Activated CD8-positive, alpha-beta T cell treated with anti-CD3 and anti-CD28 coated beads for 36 hours (primary cell): ENCODE measurements at regions not wholly inside any gene's neighbourhood (a gene's known extent, or its start where the extent isn't known, plus 50 kb on each side); places are given as distances from the start of the nearest gene placed in this dataset.
"Not testable (repeated sequence)": the region's sequence is repeated elsewhere in the genome, so short reads cannot be mapped to it uniquely, and the experiment has no call there.

Experiments
- ATAC-seq: fragments of 200-7000 bp; cut with Tn5 transposase; one replicate; pipeline ENCODE4 v1.10.0; 2021; ENCODE audit warnings: mild to moderate bottlenecking, moderate library complexity
- CTCF ChIA-PET: fragments of 350-600 bp; sonication (Branson Sonifier 250); formaldehyde crosslinking; loops from one replicate; lab custom pipeline; 2021; ENCODE audit warnings: antibody characterized with exemption; lab: Charles Lee
- POLR2A ChIA-PET: fragments of 350-600 bp; sonication (Branson Sonifier 250); formaldehyde crosslinking; loops from one replicate; lab custom pipeline; 2021; ENCODE audit warnings: antibody characterized with exemption; lab: Charles Lee
- DNase-seq: peaks from one replicate; pipeline ENCODE4 v3.0.0-alpha.2; 2020
- H3K27ac Mint-ChIP-seq: one replicate; pipeline ENCODE4 v1.8.0; 2021; ENCODE audit warnings: mild to moderate bottlenecking, mixed read lengths
- H3K27me3 Mint-ChIP-seq: one replicate; pipeline ENCODE4 v1.8.0; 2021; ENCODE audit warnings: mixed read lengths
- H3K36me3 Mint-ChIP-seq: one replicate; pipeline ENCODE4 v1.8.0; 2021; ENCODE audit warnings: low read depth, mixed read lengths
- H3K4me1 Mint-ChIP-seq: one replicate; pipeline ENCODE4 v1.8.0; 2021; ENCODE audit warnings: low read depth, mixed read lengths
- H3K4me3 Mint-ChIP-seq: one replicate; pipeline ENCODE4 v1.8.0; 2021; ENCODE audit warnings: mild to moderate bottlenecking, moderate library complexity, mixed read lengths
- H3K9me3 Mint-ChIP-seq: one replicate; pipeline ENCODE4 v1.8.0; 2021; ENCODE audit warnings: mixed read lengths
- CTCF ChIP-seq: fragments of 200-600 bp; IDR thresholded peaks from one replicate; pipeline ENCODE4 v1.8.0; 2022; ENCODE audit warnings: antibody characterized with exemption, mild to moderate bottlenecking
- intact Hi-C: fragments of 100-400 bp; cut with micrococcal nuclease; formaldehyde crosslinking; loops from one replicate; pipeline ENCODE4 v1.10.0; 2022

GRCh38 chr9:13804532-13804931 lies 509.4 kb downstream of the NFIB start:
- ChIA-PET CTCF (no interaction called here), POLR2A (no interaction called here)
- ATAC-seq: no peak
- Mint-ChIP-seq H3K36me3 (no peaks in the 10 kb centered on the region), H3K27ac (no peak overlapping the region), H3K27me3 (no peaks in the 10 kb centered on the region), H3K9me3 (peaks cover 4% of the 10 kb centered on the region), H3K4me3 (no peak overlapping the region), H3K4me1 (no peaks in the 10 kb centered on the region)
- TF ChIP-seq CTCF: no peak
- intact Hi-C loops: no loop called here
- DNase-seq: no peak

- ATAC-seq: no peak
- no peaks in the 10 kb centered on the region for H3K27me3 Mint-ChIP-seq
- intact Hi-C loops: no loop called here
Measured at GRCh38 chr9:13800776-13801175, 513.2 kb downstream of the NFIB start.

GRCh38 chr9:13797701-13798100 lies 516.2 kb downstream of the NFIB start:
- H3K27ac Mint-ChIP-seq, DNase-seq, H3K4me1 Mint-ChIP-seq, CTCF ChIA-PET, H3K36me3 Mint-ChIP-seq, POLR2A ChIA-PET, H3K27me3 Mint-ChIP-seq, intact Hi-C loops, H3K4me3 Mint-ChIP-seq, ATAC-seq: not testable (repeated sequence)
- peaks cover 10% of the 10 kb centered on the region for H3K9me3 Mint-ChIP-seq

More at GRCh38 chr9:13800776-13801175, 513.2 kb downstream of the NFIB start:
- H3K27ac Mint-ChIP-seq: no peak overlapping the region
- DNase-seq: no peak
- no peaks in the 10 kb centered on the region for H3K36me3 Mint-ChIP-seq
- no peaks in the 10 kb centered on the region for H3K4me1 Mint-ChIP-seq
- ChIA-PET CTCF (no interaction called here), POLR2A (no interaction called here)
- H3K4me3 Mint-ChIP-seq: no peak overlapping the region
- TF ChIP-seq CTCF: no peak
- peaks cover 9% of the 10 kb centered on the region for H3K9me3 Mint-ChIP-seq

GRCh38 chr9:13791816-13792215 lies 512.3 kb upstream of the MPDZ start:
- CTCF ChIA-PET: no interaction called here
- intact Hi-C loops: no loop called here
- DNase-seq (no peak), ATAC-seq (no peak)
- Mint-ChIP-seq H3K27me3 (no peaks in the 10 kb centered on the region), H3K4me1 (no peaks in the 10 kb centered on the region), H3K36me3 (no peaks in the 10 kb centered on the region), H3K9me3 (peaks cover 7% of the 10 kb centered on the region), H3K27ac (no peak overlapping the region), H3K4me3 (no peak overlapping the region)
- POLR2A ChIA-PET: no interaction called here
- TF ChIP-seq CTCF: no peak

- intact Hi-C loops: no loop called here
- ATAC-seq: no peak
- ChIA-PET CTCF (no interaction called here), POLR2A (no interaction called here)
- Mint-ChIP-seq H3K27me3 (no peaks in the 10 kb centered on the region), H3K9me3 (peaks cover 11% of the 10 kb centered on the region), H3K36me3 (no peaks in the 10 kb centered on the region), H3K4me3 (no peak overlapping the region), H3K4me1 (no peaks in the 10 kb centered on the region), H3K27ac (no peak overlapping the region)
- DNase-seq: no peak
- TF ChIP-seq CTCF: no peak
Measured at GRCh38 chr9:13790055-13790454, 510.6 kb upstream of the MPDZ start.
